HG02943 (cell line): ENCODE measurements at regions not wholly inside any gene's neighbourhood (a gene's known extent, or its start where the extent isn't known, plus 50 kb on each side); places are given as distances from the start of the nearest gene placed in this dataset.
"Not testable (repeated sequence)": the region's sequence is repeated elsewhere in the genome, so short reads cannot be mapped to it uniquely, and the experiment has no call there.

Experiments
- ATAC-seq: cut with Tn5 transposase; IDR thresholded peaks from one replicate; pipeline ENCODE4 v1.9.1; 2021; ENCODE audit warnings: mild to moderate bottlenecking, low read depth, moderate library complexity; ENCODE audit not compliant: unreplicated experiment

GRCh38 chr5:68028131-68028727, 187.3 kb upstream of the PIK3R1 start:
- no peak for ATAC-seq

GRCh38 chr5:68027519-68027918, 188.0 kb upstream of the PIK3R1 start:
- no peak for ATAC-seq

- ATAC-seq: no peak
Measured at GRCh38 chr5:68026092-68026885, 189.3 kb upstream of the PIK3R1 start.

- ATAC-seq: no peak
Measured at GRCh38 chr5:68024426-68024825, 191.1 kb upstream of the PIK3R1 start.

GRCh38 chr5:68021916-68022315, 193.6 kb upstream of the PIK3R1 start:
- ATAC-seq: no peak

GRCh38 chr5:68021227-68021626, 194.3 kb upstream of the PIK3R1 start:
- no peak for ATAC-seq

GRCh38 chr5:68020461-68020969, 195.0 kb upstream of the PIK3R1 start:
- not testable (repeated sequence) for ATAC-seq

GRCh38 chr5:68015381-68016302, 199.9 kb upstream of the PIK3R1 start:
- ATAC-seq: no peak

- no peak for ATAC-seq
Measured at GRCh38 chr5:68012831-68013230, 202.7 kb upstream of the PIK3R1 start.

- ATAC-seq: no peak
Measured at GRCh38 chr5:68012429-68012828, 203.1 kb upstream of the PIK3R1 start.

GRCh38 chr5:68011801-68012200, 203.8 kb upstream of the PIK3R1 start:
- no peak for ATAC-seq

- ATAC-seq: no peak
Measured at GRCh38 chr5:68011259-68011760, 204.2 kb upstream of the PIK3R1 start.

GRCh38 chr5:68010740-68011139, 204.8 kb upstream of the PIK3R1 start:
- no peak for ATAC-seq

- ATAC-seq: no peak
Measured at GRCh38 chr5:68007451-68007850, 208.1 kb upstream of the PIK3R1 start.

GRCh38 chr5:68002836-68003235, 212.7 kb upstream of the PIK3R1 start:
- no peak for ATAC-seq

GRCh38 chr5:68000805-68001204, 214.8 kb upstream of the PIK3R1 start:
- no peak for ATAC-seq

- no peak for ATAC-seq
Measured at GRCh38 chr5:67999391-67999790, 216.2 kb upstream of the PIK3R1 start.

GRCh38 chr5:67998709-67999261, 216.8 kb upstream of the PIK3R1 start:
- no peak for ATAC-seq

GRCh38 chr5:67997892-67998457, 217.6 kb upstream of the PIK3R1 start:
- no peak for ATAC-seq

GRCh38 chr5:67997148-67997547, 218.4 kb upstream of the PIK3R1 start:
- ATAC-seq: no peak
